Transverse colon (tissue), 4 donors: ENCODE measurements at regions not wholly inside any gene's neighbourhood (a gene's known extent, or its start where the extent isn't known, plus 50 kb on each side); places are given as distances from the start of the nearest gene placed in this dataset.
"Not testable (repeated sequence)": the region's sequence is repeated elsewhere in the genome, so short reads cannot be mapped to it uniquely, and the experiment has no call there.

Source experiments
- CTCF ChIP-seq, 5 experiments: fragments of 200-600 bp in 3 of 5; fragments of 450-650 bp in 2 of 5; sonication (generic) in 3 of 5; IDR thresholded peaks; 1 replicate in 2 of 5; 2 replicates in 3 of 5; pipeline ENCODE4 v1.5.1; 2016 to 2017; ENCODE audit warnings: antibody characterized with exemption in 5 of 5, inconsistent platforms in 3 of 5, mild to moderate bottlenecking in 2 of 5, moderate library complexity in 1 of 5
- POLR2A ChIP-seq: fragments of 450-650 bp; IDR thresholded peaks from one replicate; pipeline ENCODE4 v1.6.1; 2016; ENCODE audit warnings: antibody characterized with exemption, mild to moderate bottlenecking, moderate library complexity
- POLR2AphosphoS5 ChIP-seq, 3 donors: sonication (generic); formaldehyde crosslinking; IDR thresholded peaks; one replicate each; pipeline ENCODE4 v1.6.1; 2016; ENCODE audit warnings: antibody characterized with exemption in 3 of 3

- TF ChIP-seq CTCF (IDR thresholded peaks at IDR 0.05); POLR2A; POLR2AphosphoS5 (IDR thresholded peaks at IDR 0.05): not testable (repeated sequence)
These were observed 61.7 kb upstream of the DLG1 start for GRCh38 chr3:197360095-197360494.
